Vagina (tissue), 2 donors: ENCODE measurements at regions not wholly inside any gene's neighbourhood (a gene's known extent, or its start where the extent isn't known, plus 50 kb on each side); places are given as distances from the start of the nearest gene placed in this dataset.

Source experiments
- POLR2A ChIP-seq, 2 donors: fragments of 450-650 bp; IDR thresholded peaks; one replicate each; pipeline ENCODE4 v1.6.1; 2017; ENCODE audit warnings: antibody characterized with exemption in 2 of 2, mild to moderate bottlenecking in 2 of 2, moderate library complexity in 2 of 2
- TF ChIP-seq, protein P1 (sequence below), 3 experiments: fragments of 450-650 bp in 2 of 3; fragments of 200-600 bp in 1 of 3; sonication (generic) in 1 of 3; IDR thresholded peaks; one replicate each; pipeline ENCODE4 v1.5.1; 2017 to 2019; ENCODE audit warnings: antibody characterized with exemption in 3 of 3, mild to moderate bottlenecking in 2 of 3, moderate library complexity in 2 of 3

DNA sequence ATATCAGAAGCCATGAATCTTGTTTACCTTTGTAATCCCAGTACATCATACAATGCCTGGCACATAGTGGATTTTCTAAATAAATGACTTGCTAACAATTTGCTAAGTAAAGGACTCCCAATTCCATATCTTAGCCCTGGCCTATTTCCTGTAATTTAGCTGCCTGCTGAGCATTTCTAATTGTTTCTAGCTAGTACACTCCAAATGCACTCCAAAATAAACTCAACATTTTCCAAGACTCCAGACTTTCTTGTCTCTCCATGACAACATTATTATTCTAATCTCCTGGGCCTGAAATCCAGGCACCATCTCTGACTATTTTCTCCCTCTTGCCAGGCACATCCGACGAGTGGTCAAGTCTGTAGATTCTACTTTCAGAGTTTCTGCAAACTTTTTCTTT is 773.5 kb downstream of the SQOR start:
- TF ChIP-seq, protein P1, sequence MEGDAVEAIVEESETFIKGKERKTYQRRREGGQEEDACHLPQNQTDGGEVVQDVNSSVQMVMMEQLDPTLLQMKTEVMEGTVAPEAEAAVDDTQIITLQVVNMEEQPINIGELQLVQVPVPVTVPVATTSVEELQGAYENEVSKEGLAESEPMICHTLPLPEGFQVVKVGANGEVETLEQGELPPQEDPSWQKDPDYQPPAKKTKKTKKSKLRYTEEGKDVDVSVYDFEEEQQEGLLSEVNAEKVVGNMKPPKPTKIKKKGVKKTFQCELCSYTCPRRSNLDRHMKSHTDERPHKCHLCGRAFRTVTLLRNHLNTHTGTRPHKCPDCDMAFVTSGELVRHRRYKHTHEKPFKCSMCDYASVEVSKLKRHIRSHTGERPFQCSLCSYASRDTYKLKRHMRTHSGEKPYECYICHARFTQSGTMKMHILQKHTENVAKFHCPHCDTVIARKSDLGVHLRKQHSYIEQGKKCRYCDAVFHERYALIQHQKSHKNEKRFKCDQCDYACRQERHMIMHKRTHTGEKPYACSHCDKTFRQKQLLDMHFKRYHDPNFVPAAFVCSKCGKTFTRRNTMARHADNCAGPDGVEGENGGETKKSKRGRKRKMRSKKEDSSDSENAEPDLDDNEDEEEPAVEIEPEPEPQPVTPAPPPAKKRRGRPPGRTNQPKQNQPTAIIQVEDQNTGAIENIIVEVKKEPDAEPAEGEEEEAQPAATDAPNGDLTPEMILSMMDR (IDR thresholded peaks at IDR 0.05): no peak
- no peak for TF ChIP-seq POLR2A (IDR thresholded peaks at IDR 0.05)
